ENCODE measurements at regions not wholly inside any gene's neighbourhood (a gene's known extent, or its start where the extent isn't known, plus 50 kb on each side); places are given as distances from the start of the nearest gene placed in this dataset.
"Not testable (repeated sequence)": the region's sequence is repeated elsewhere in the genome, so short reads cannot be mapped to it uniquely, and the experiment has no call there.

- Histone ChIP-seq H3K4me1 (no peaks in the 10 kb centered on the region), H3K4me3 (no peak overlapping the region), H3K27me3 (replicated peaks in 1 of 7) (no peaks in the 10 kb centered on the region), H3K9me3 (peaks cover 0 to 33% (median 27%) of the 10 kb centered on the region in 8 donors), H3K27ac (no peak overlapping the region), H3K36me3 (no peaks in the 10 kb centered on the region)
- no peak for DNase-seq
- intact Hi-C loops (cut with DNase I; ENCODE audit: low total_unique reads): no loop called here
- TF ChIP-seq POLR2A (IDR thresholded peaks at IDR 0.05): no peak
- no peak for TF ChIP-seq CTCF (IDR thresholded peaks at IDR 0.05 in 8 of 11, conservative IDR thresholded peaks at IDR 0.05 in 3 of 11)
- no peak for TF ChIP-seq POLR2AphosphoS5 (IDR thresholded peaks at IDR 0.05)
- WGBS, 5 donors: 89 to 97% (median 91%) methylated on average over 3 of the region's 3 CpGs
Measured at GRCh38 chr5:90084342-90084741, 325.2 kb downstream of the CETN3 start.

DNA sequence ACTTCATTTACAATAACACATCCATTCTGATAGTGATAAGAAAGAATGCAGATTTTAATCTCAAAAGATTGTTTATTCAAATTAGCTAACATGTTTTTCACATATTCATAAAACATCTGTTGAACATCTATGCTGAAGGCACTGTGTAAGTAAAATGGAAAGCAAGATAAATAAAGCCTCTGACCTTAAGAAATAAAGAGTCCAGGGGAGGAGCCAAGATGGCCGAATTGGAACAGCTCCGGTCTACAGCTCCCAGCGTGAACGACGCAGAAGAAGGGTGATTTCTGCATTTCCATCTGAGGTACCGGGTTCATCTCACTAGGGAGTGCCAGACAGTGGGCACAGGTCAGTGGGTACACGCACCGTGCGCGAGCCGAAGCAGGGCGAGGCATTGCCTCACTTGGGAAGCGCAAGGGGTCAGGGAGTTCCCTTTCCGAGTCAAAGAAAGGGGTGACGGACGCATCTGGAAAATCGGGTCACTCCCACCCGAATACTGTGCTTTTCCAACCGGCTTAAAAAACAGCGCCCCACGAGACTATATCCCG is 336.5 kb downstream of the CETN3 start:
- H3K9me3 ChIP-seq; H3K4me1 ChIP-seq; H3K27ac ChIP-seq; H3K27me3 ChIP-seq (replicated peaks in 1 of 7); H3K4me3 ChIP-seq; intact Hi-C loops (cut with DNase I; ENCODE audit: low total_unique reads); H3K36me3 ChIP-seq; DNase-seq: not testable (repeated sequence)
- 90 to 94% (median 93%) methylated on average over 22 of the region's 22 CpGs for WGBS, 5 donors

- WGBS, 5 donors: 89 to 95% (median 91%) methylated on average over 2 of the region's 2 CpGs
- H3K36me3 ChIP-seq: no peaks in the 10 kb centered on the region
- intact Hi-C loops (cut with DNase I; ENCODE audit: low total_unique reads): no loop called here
- no peaks in the 10 kb centered on the region for H3K4me1 ChIP-seq
- TF ChIP-seq CTCF (IDR thresholded peaks at IDR 0.05 in 8 of 11, conservative IDR thresholded peaks at IDR 0.05 in 3 of 11) (no peak), POLR2A (IDR thresholded peaks at IDR 0.05) (no peak), POLR2AphosphoS5 (IDR thresholded peaks at IDR 0.05) (no peak)
- DNase-seq: no peak
- H3K27me3 ChIP-seq (replicated peaks in 1 of 7): no peaks in the 10 kb centered on the region
- no peak overlapping the region for H3K27ac ChIP-seq
- peaks cover 0 to 6% (median 0%) of the 10 kb centered on the region in 8 donors for H3K9me3 ChIP-seq
- no peak overlapping the region for H3K4me3 ChIP-seq
Measured at GRCh38 chr5:90071656-90072055, 337.9 kb downstream of the CETN3 start.

DNA sequence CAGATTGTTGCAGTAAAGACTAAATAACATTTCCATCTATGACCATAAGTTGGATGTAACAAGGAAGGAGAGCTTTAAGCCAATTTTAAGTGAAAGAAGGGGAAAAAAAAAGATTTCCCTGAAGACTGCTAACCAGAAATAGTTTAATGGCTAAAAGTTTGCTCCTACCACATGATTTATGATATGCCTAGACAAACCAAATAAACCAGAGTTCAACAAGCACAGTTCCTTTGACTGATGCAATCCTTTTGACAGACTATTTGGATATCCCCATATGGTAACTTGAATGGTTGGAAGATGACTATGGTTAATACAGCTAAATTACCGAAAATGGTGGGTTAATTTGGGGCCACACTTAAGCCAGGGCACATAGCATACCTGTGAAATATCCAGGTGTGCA is 338.5 kb downstream of the CETN3 start:
- H3K36me3 ChIP-seq: no peaks in the 10 kb centered on the region
- WGBS, 5 donors: 0 to 55% (median 36%) methylated on average over 1 of the region's 1 CpG
- DNase-seq: no peak
- TF ChIP-seq POLR2A (IDR thresholded peaks at IDR 0.05) (no peak), POLR2AphosphoS5 (IDR thresholded peaks at IDR 0.05) (no peak), CTCF (IDR thresholded peaks at IDR 0.05 in 8 of 11, conservative IDR thresholded peaks at IDR 0.05 in 3 of 11) (no peak)
- no peak overlapping the region for H3K4me3 ChIP-seq
- intact Hi-C loops (cut with DNase I; ENCODE audit: low total_unique reads): no loop called here
- no peaks in the 10 kb centered on the region for H3K4me1 ChIP-seq
- no peaks in the 10 kb centered on the region for H3K27me3 ChIP-seq (replicated peaks in 1 of 7)
- H3K27ac ChIP-seq: no peak overlapping the region
- H3K9me3 ChIP-seq: peaks cover 0 to 12% (median 1%) of the 10 kb centered on the region in 8 donors

DNA sequence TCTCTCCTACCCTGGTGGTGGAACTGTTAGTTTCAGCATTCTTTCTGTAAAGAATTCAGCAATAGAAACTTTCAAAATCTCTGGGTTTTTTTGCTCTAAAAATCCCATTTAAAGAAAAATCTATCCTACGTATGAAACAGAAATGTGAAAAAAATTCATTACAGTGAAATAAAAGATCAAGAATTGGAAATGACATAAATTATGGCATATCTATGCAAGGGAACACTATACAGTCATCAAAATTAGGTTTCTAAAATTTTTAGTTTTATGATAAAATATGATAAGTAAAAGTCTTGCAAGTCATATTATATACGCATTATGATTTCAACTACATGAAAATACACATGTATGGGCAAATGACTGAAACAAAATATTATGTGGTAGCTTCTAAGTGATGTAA is 342.6 kb downstream of the CETN3 start:
- no peaks in the 10 kb centered on the region for H3K27me3 ChIP-seq (replicated peaks in 1 of 7)
- DNase-seq: no peak
- peaks cover 0 to 30% (median 13%) of the 10 kb centered on the region in 8 donors for H3K9me3 ChIP-seq
- intact Hi-C loops (cut with DNase I; ENCODE audit: low total_unique reads): no loop called here
- TF ChIP-seq CTCF (IDR thresholded peaks at IDR 0.05 in 8 of 11, conservative IDR thresholded peaks at IDR 0.05 in 3 of 11) (no peak), POLR2AphosphoS5 (IDR thresholded peaks at IDR 0.05) (no peak), POLR2A (IDR thresholded peaks at IDR 0.05) (no peak)
- H3K27ac ChIP-seq: no peak overlapping the region
- H3K4me1 ChIP-seq: no peaks in the 10 kb centered on the region
- WGBS, 5 donors: 58 to 90% (median 89%) methylated on average over 2 of the region's 2 CpGs
- no peaks in the 10 kb centered on the region for H3K36me3 ChIP-seq
- no peak overlapping the region for H3K4me3 ChIP-seq

Data from spleen (tissue), 11 donors.